GM04503 (cell line): ENCODE measurements at regions not wholly inside any gene's neighbourhood (a gene's known extent, or its start where the extent isn't known, plus 50 kb on each side); places are given as distances from the start of the nearest gene placed in this dataset.
A peak's percentile ranks its signal among the peaks of the same experiment; 100 is the strongest.

ENCODE experiments used
- DNase-seq: peaks from one replicate; pipeline ENCODE4 v3.0.0-alpha.2; 2012; ENCODE audit warnings: low read depth

GRCh38 chr1:164296172-164296571 lies 262.8 kb upstream of the PBX1 start:
- no peak for DNase-seq

GRCh38 chr1:164308101-164308500 lies 250.9 kb upstream of the PBX1 start:
- DNase-seq: no peak

GRCh38 chr1:164310166-164310565 lies 248.8 kb upstream of the PBX1 start:
- peak; percentile 57 for DNase-seq

DNA sequence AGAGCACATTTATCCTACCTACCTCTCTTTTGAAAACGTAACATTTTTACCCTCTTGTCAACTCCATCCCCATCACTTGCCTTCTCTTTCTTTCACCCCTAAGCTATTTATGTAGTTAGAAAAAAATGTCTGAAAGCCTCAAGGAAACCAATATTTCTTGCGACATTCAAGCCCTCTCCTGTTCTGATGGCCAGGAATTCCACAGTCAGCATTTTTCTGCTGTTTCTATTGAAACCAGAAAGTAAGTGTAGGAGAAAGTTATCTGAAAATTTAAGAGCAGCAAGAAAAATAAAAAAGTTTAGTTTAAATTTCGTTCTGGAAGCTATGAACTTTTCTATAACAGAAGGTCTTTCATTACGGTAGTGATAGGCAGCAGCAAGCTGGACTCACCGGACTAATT lies 247.6 kb upstream of the PBX1 start:
- DNase-seq: no peak

- DNase-seq: no peak
Measured at GRCh38 chr1:164320790-164321731, 237.9 kb upstream of the PBX1 start.

- no peak for DNase-seq
Measured at GRCh38 chr1:164325786-164326185, 233.2 kb upstream of the PBX1 start.

DNA sequence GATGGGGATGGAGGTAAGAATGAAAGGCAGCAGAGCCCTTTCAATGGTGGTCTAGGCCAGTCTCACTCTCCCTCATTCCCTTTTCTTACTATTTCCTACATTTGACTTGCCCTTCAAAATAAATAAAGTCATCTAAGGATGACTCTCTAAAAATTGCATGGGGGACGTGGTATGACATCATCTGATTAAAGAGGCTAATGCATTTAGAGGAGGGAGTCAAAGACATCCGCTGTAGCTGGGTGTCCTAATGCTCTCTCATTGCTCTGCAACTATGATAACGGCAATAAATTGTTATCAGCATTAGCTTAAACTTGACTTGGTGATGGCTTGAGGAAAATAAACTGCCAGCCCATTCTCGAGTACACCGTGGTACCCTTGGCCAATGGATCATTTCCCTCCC lies 225.6 kb upstream of the PBX1 start:
- no peak for DNase-seq

GRCh38 chr1:164337394-164337793 lies 221.6 kb upstream of the PBX1 start:
- no peak for DNase-seq

- no peak for DNase-seq
Measured at GRCh38 chr1:164337885-164338284, 221.1 kb upstream of the PBX1 start.

- no peak for DNase-seq
Measured at GRCh38 chr1:164343189-164343588, 215.8 kb upstream of the PBX1 start.

GRCh38 chr1:164347980-164348379 lies 211.0 kb upstream of the PBX1 start:
- DNase-seq: no peak

GRCh38 chr1:164356511-164356910 lies 202.5 kb upstream of the PBX1 start:
- DNase-seq: no peak

DNA sequence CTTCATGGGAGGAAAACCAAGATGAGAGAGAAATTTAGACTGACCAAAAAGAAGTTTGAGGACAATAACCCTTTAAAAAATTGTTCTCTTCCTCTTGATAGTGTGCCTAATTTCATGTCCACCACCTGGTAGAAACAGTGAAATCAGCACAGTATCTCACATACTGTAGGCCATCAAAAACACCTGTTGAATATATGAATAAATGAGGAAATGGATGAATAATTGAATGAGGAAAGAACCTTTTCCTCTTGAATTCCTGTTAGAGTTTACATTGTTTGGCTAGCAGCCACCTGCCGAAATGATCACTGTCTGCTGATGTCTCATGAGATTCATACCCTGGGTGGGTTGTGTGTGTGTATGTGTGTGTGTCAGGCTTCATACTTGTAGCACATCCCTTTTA lies 198.7 kb upstream of the PBX1 start:
- DNase-seq: no peak

GRCh38 chr1:164361927-164362326 lies 197.1 kb upstream of the PBX1 start:
- DNase-seq: no peak

- no peak for DNase-seq
Measured at GRCh38 chr1:164363980-164364379, 195.0 kb upstream of the PBX1 start.

DNA sequence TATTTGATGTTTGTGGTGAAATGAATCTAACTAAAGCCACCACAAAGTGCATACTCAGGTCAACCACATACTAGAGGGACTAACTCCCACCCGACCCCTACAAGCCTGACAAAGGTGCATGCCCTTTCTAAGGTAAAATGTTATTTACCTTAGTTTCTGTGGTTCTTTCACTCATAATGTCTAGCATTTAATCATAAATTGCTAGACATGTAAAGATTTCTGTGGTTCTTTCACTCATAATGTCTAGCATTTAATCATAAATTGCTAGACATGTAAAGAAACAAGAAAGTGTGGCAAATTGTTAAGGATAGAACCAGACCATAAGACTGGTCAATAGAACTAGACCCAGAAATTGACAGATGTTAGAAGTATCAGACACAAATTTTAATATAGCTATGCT lies 193.0 kb upstream of the PBX1 start:
- DNase-seq: no peak

DNA sequence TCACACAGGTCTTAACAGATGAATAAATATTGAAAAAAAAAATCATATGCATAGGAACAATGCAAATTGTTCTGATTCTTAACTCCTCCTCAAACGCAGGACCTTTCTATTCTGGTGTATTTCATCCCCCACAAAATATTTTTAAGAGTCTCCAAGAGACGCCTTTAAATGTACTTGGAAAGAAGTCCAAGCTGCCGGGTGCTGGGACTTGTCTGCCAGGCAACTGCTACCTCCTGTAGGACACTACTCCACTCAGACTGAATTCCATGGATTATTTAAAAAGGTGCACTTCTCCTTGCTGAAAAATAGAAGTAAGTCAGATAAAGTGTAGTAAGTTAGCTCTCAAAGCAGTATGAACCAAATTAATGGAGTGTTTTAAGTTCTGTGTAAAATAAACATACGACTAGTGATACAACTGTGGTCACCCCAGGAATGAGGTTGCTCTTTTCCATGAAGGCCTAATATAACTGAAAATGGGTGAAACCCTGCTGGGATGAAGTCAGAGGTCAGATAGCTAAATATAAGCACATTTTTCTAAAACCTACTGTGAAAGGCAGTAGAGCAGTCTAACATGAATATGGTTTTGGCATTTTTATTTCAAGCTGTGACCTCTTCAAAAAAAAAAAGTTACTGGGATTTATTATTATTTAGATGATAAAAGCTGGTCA lies 189.2 kb upstream of the PBX1 start:
- DNase-seq: no peak

- peak; percentile 26 for DNase-seq
Measured at GRCh38 chr1:164380893-164381292, 178.1 kb upstream of the PBX1 start.

DNA sequence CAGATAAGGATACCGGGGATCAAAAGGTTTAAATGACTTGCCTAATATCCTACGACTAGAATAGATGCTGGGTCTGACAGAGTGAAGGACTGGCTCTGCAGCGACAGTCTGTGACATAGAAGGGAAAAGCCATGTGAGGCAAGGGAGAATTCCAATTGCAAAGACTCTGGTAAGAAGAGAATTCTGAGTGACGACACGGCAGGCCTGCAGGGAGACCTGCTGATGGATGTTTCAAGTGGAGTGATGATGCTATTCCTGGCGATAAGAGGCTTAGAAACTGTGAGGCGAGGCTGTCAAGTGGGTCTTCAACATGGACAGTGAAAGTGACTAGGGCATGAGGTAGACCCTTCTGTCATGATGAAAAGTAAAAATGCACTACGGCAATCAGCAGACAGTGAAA lies 176.6 kb upstream of the PBX1 start:
- DNase-seq: no peak

- no peak for DNase-seq
Measured at GRCh38 chr1:164384262-164384661, 174.7 kb upstream of the PBX1 start.

GRCh38 chr1:164417016-164417704 lies 141.8 kb upstream of the PBX1 start:
- no peak for DNase-seq

- no peak for DNase-seq
Measured at GRCh38 chr1:164423136-164423535, 135.8 kb upstream of the PBX1 start.
